MCF 10A (cell line): ENCODE measurements at regions not wholly inside any gene's neighbourhood (a gene's known extent, or its start where the extent isn't known, plus 50 kb on each side); places are given as distances from the start of the nearest gene placed in this dataset.

Experiments
- BruUV-seq: library from RNA; stranded (reverse); fragments of 400-500 nt; replicated peaks from 2 replicates; lab custom pipeline; 2021; lab: Mats Ljungman, UMichigan
- CTCF ChIA-PET: fragments of 300-600 bp; sonication (Branson Sonifier 250); formaldehyde crosslinking; extraction: SDS; loops from one replicate; lab custom pipeline; 2021; ENCODE audit warnings: antibody characterized with exemption, inconsistent platforms; lab: Yijun Ruan, JAX
- POLR2A ChIA-PET: fragments of 300-600, 350-650 bp; sonication (Branson Sonifier 250); formaldehyde crosslinking; extraction: SDS; loops from one replicate; lab custom pipeline; 2020; ENCODE audit warnings: antibody characterized with exemption, inconsistent platforms; lab: Yijun Ruan, JAX
- DNase-seq: peaks from one replicate; pipeline ENCODE4 v3.0.0-alpha.2; 2018; ENCODE audit not compliant: unreplicated experiment
- H3K27ac Mint-ChIP-seq: one replicate; pipeline ENCODE4 v1.8.0; 2022; ENCODE audit warnings: mild to moderate bottlenecking, low read depth, mixed read lengths; ENCODE audit not compliant: unreplicated experiment
- H3K27me3 Mint-ChIP-seq: one replicate; pipeline ENCODE4 v1.8.0; 2022; ENCODE audit warnings: mixed read lengths; ENCODE audit not compliant: insufficient read depth, unreplicated experiment
- H3K36me3 Mint-ChIP-seq: one replicate; pipeline ENCODE4 v1.8.0; 2022; ENCODE audit warnings: mild to moderate bottlenecking, moderate library complexity, mixed read lengths; ENCODE audit not compliant: insufficient read depth, unreplicated experiment
- H3K4me1 Mint-ChIP-seq: one replicate; pipeline ENCODE4 v1.8.0; 2022; ENCODE audit warnings: mixed read lengths; ENCODE audit not compliant: insufficient read depth, unreplicated experiment
- H3K4me3 Mint-ChIP-seq: one replicate; pipeline ENCODE4 v1.8.0; 2022; ENCODE audit warnings: mild to moderate bottlenecking, moderate library complexity, mixed read lengths; ENCODE audit not compliant: unreplicated experiment
- H3K9me3 Mint-ChIP-seq: one replicate; pipeline ENCODE4 v1.8.0; 2022; ENCODE audit warnings: mixed read lengths; ENCODE audit not compliant: unreplicated experiment
- intact Hi-C: fragments of 100-400 bp; cut with micrococcal nuclease; formaldehyde crosslinking; loops from 2 replicates; pipeline ENCODE4 v1.14.1; 2022
- TF ChIP-seq, protein P1 (sequence below): fragments of 200-600 bp; IDR thresholded peaks from one replicate; pipeline ENCODE4 v1.8.0; 2022; ENCODE audit warnings: antibody characterized with exemption, mild to moderate bottlenecking; ENCODE audit not compliant: unreplicated experiment

DNA sequence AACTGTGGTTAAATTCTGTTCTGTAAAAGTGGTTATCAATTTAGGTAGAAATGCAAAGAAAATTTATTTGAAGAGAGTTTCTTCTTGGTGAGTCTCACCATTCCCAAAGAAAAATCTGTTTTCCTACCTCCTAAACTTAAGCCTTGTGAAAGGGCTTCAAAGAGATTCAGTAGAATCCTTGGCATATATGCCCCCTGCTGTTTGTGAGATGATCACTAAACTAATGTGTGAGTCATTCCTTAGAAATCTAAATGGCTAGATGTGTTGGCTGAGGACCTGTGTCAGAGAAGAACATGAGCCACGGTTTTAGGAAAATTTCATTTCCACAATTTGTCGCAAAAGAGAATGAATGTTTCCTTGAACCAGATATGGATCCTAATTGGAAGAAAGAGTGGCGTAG is 260.9 kb downstream of the SLC7A11 start:
- no peaks in the 10 kb centered on the region for H3K36me3 Mint-ChIP-seq
- H3K27ac Mint-ChIP-seq, result no peak overlapping the region
- intact Hi-C loops, result loop anchor here (1.0 kb wide), 1 partner anchor 161 kb away; no protein-coding TSS in a partner anchor
- peak; percentile 70 for DNase-seq
- no peaks in the 10 kb centered on the region for H3K9me3 Mint-ChIP-seq
- BruUV-seq, result no TSS peak
- TF ChIP-seq, protein P1, sequence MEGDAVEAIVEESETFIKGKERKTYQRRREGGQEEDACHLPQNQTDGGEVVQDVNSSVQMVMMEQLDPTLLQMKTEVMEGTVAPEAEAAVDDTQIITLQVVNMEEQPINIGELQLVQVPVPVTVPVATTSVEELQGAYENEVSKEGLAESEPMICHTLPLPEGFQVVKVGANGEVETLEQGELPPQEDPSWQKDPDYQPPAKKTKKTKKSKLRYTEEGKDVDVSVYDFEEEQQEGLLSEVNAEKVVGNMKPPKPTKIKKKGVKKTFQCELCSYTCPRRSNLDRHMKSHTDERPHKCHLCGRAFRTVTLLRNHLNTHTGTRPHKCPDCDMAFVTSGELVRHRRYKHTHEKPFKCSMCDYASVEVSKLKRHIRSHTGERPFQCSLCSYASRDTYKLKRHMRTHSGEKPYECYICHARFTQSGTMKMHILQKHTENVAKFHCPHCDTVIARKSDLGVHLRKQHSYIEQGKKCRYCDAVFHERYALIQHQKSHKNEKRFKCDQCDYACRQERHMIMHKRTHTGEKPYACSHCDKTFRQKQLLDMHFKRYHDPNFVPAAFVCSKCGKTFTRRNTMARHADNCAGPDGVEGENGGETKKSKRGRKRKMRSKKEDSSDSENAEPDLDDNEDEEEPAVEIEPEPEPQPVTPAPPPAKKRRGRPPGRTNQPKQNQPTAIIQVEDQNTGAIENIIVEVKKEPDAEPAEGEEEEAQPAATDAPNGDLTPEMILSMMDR, result peak; percentile 20
- CTCF ChIA-PET, result interaction anchor here (0.6 to 1.6 kb wide), 3 partner anchors 161 to 810 kb away, joined by 3 to 4 read pairs (median 4); no protein-coding TSS in a partner anchor
- no peak overlapping the region for H3K4me3 Mint-ChIP-seq
- peaks cover 5% of the 10 kb centered on the region for H3K4me1 Mint-ChIP-seq
- POLR2A ChIA-PET, result interaction anchor here (0.5 to 1.2 kb wide), 2 partner anchors 14 to 227 kb away, joined by 3 to 4 read pairs; no protein-coding TSS in a partner anchor
- H3K27me3 Mint-ChIP-seq, result no peaks in the 10 kb centered on the region

DNA sequence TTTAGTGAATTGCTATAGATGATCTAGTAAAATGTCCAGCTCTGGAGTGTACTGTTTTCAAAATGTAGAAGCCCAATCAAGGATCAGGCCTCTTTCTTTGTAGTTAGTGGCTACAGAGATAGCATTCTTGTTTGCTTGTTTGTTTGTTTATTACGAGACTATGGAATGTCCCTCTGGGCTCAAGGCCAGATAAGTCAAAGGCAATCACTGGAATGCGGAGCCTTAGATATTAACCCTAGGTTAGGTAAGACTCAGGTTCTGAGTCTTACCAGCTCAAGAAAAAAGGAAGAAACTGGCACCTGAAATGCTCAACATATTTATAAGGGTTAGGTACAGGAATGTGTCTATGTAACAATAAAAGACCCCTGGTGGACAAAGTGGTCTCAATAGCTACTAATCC is 261.5 kb downstream of the SLC7A11 start:
- no peaks in the 10 kb centered on the region for H3K27me3 Mint-ChIP-seq
- TF ChIP-seq, protein P1, result no peak
- CTCF ChIA-PET, result interaction anchor here (0.6 to 1.6 kb wide), 2 partner anchors 22 to 160 kb away, joined by 3 to 4 read pairs; no protein-coding TSS in a partner anchor
- no peak for DNase-seq
- H3K9me3 Mint-ChIP-seq, result no peaks in the 10 kb centered on the region
- POLR2A ChIA-PET, result interaction anchor here (0.5 to 1.2 kb wide), 4 partner anchors 13 to 228 kb away, joined by 3 to 4 read pairs (median 4); no protein-coding TSS in a partner anchor
- BruUV-seq, result no TSS peak
- no peak overlapping the region for H3K27ac Mint-ChIP-seq
- H3K4me3 Mint-ChIP-seq, result no peak overlapping the region
- peaks cover 5% of the 10 kb centered on the region for H3K4me1 Mint-ChIP-seq
- H3K36me3 Mint-ChIP-seq, result no peaks in the 10 kb centered on the region
- intact Hi-C loops, result loop anchor here (1.0 kb wide), 1 partner anchor 160 kb away; no protein-coding TSS in a partner anchor

DNA sequence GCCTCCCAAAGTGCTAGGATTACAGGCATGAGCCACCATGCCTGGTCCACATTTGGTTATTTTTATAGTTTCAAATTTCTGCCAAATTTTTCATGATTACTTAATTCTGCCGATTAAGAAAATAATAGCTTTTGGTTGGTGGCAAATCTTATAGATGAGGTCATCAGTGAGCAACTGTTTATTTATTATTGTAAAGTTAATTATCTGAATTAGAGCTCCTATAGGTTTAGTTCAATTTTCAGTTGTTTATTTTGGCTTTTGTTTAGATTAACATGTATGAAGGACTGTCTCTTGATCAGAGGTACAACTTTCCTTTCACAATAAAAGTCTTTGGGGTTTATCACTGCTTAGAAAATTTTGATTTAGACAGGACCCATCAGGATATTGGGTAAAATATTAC is 262.2 kb downstream of the SLC7A11 start:
- Mint-ChIP-seq H3K4me1 (peaks cover 5% of the 10 kb centered on the region), H3K36me3 (no peaks in the 10 kb centered on the region), H3K4me3 (no peak overlapping the region), H3K9me3 (no peaks in the 10 kb centered on the region), H3K27me3 (no peaks in the 10 kb centered on the region), H3K27ac (no peak overlapping the region)
- TF ChIP-seq, protein P1, result no peak
- intact Hi-C loops, result no loop called here
- ChIA-PET POLR2A (interaction anchor here (0.7 to 0.9 kb wide), 2 partner anchors 9 to 19 kb away, joined by 3 to 4 read pairs; no protein-coding TSS in a partner anchor), CTCF (interaction anchor here (0.6 to 1.6 kb wide), 3 partner anchors 94 to 160 kb away, joined by 3 to 4 read pairs (median 3); no protein-coding TSS in a partner anchor)
- DNase-seq, result no peak
- BruUV-seq, result no TSS peak

DNA sequence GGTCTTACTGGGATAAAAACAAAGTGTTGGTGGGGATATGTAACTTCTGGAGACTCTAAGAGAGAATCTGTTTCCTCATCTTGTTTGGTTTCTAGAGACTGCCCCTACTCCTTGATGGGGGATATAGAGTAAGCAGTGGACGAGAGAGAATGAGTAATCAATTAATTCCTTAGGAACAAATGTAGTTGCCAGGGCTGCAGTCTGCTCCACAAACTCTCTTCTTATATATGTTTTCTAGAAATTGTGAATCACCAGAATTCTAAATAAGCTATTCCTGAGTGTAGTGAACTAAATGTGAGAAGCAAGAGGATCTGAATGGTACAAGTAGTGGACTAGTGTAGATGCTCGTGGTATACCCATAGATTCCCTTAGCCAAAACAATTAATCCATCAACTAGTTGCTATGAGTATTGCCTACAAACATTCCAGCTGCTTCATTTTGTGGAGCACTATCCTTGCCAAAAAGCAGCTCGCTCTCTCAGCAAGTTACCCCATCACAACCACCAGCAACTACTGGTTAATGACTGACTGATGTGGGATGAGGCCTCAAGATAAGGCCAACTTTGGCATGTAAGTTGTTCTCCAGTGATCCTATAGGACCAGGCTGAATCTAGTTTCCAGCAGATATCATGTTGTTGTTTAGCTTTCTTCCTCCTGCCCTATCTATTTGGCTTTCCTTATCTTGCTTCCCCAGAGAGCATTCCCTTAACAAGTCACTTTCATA is 273.0 kb downstream of the SLC7A11 start:
- Mint-ChIP-seq H3K9me3 (peaks cover 17% of the 10 kb centered on the region), H3K27me3 (no peaks in the 10 kb centered on the region), H3K4me1 (peaks cover 15% of the 10 kb centered on the region), H3K27ac (peak overlapping the region; percentile 28), H3K36me3 (no peaks in the 10 kb centered on the region), H3K4me3 (no peak overlapping the region)
- CTCF ChIA-PET, result interaction anchor here (0.6 to 1.2 kb wide), 2 partner anchors 67 to 1489 kb away, joined by 3 to 4 read pairs; no protein-coding TSS in a partner anchor
- POLR2A ChIA-PET, result no interaction called here
- no TSS peak for BruUV-seq
- intact Hi-C loops, result no loop called here
- DNase-seq, result no peak
- TF ChIP-seq, protein P1, result no peak
